Astrocyte of the spinal cord (primary cell): ENCODE measurements at regions not wholly inside any gene's neighbourhood (a gene's known extent, or its start where the extent isn't known, plus 50 kb on each side); places are given as distances from the start of the nearest gene placed in this dataset.
"Not testable (repeated sequence)": the region's sequence is repeated elsewhere in the genome, so short reads cannot be mapped to it uniquely, and the experiment has no call there.

Experiments
- DNase-seq: peaks from one replicate; pipeline ENCODE4 v3.0.0; 2011; ENCODE audit warnings: low read depth, low spot score
- H3K4me3 ChIP-seq: 2 replicates; pipeline ENCODE4 v1.5.1; 2011; ENCODE audit warnings: low read depth, mild to moderate bottlenecking, low read length, moderate library complexity
- CTCF ChIP-seq: IDR thresholded peaks from 2 replicates; pipeline ENCODE4 v1.5.1; 2012; ENCODE audit warnings: low read depth, mild to moderate bottlenecking, low read length, inconsistent platforms
- in situ Hi-C: cut with HindIII; loops from 2 replicates; pipeline ENCODE4 v1.10.0; 2017; ENCODE audit warnings: low sequenced_read_pairs

- DNase-seq = no peak
- in situ Hi-C loops = no loop called here
- no peak for TF ChIP-seq CTCF
- no peak overlapping the region for H3K4me3 ChIP-seq
Measured at GRCh38 chr4:16415751-16416150, 189.5 kb upstream of the TAPT1 start.

GRCh38 chr4:16413814-16414555 lies 187.7 kb upstream of the TAPT1 start:
- in situ Hi-C loops = no loop called here
- no peak for DNase-seq

GRCh38 chr4:16411501-16412085 lies 185.3 kb upstream of the TAPT1 start:
- no peak for DNase-seq
- H3K4me3 ChIP-seq = no peak overlapping the region
- in situ Hi-C loops = no loop called here
- no peak for TF ChIP-seq CTCF

More at GRCh38 chr4:16413814-16414555, 187.7 kb upstream of the TAPT1 start:
- H3K4me3 ChIP-seq = no peak overlapping the region
- no peak for TF ChIP-seq CTCF

GRCh38 chr4:16393216-16393615 lies 166.9 kb upstream of the TAPT1 start:
- H3K4me3 ChIP-seq, DNase-seq, in situ Hi-C loops: not testable (repeated sequence)

DNA sequence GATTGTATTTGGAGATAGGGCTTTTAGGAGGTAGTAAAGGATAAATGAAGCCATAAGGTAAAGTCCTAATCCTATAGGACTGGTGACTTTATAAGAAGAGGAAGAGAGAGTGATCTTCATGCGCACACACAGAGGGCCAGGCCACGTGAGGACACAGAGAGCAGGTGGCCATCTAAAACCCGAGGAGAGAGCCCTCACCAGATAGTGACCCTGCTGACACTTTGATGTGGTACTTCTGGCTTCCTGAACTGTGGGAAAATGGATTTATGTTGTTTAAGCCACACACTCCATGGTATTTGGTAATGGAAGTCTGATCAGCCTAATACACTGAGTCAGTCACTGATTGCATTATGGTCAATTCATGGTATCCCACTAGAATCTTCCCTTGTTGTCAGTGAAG lies 164.9 kb upstream of the TAPT1 start:
- no peak for DNase-seq
- no peak overlapping the region for H3K4me3 ChIP-seq
- TF ChIP-seq CTCF = no peak
- in situ Hi-C loops = no loop called here

DNA sequence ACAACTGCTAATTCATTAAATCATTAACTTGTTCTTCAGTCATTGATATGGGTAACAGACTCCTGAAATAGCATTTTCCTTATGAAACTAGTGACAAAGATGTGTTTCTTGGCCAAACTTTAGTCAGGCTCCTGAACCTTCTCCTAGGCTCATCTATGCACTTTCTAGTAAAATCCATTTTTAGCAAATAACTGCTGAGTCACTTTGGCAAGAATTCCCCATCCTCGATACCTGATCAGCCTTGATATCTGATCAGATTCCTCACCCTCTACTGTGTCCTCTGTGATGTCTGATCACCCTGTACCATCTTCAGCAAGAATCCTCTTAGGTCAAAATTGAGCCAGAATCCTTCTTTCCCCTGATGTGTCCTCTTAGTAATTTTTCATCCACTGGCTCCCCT lies 161.2 kb upstream of the TAPT1 start:
- TF ChIP-seq CTCF = no peak
- no peak for DNase-seq
- in situ Hi-C loops = no loop called here
- no peak overlapping the region for H3K4me3 ChIP-seq

DNA sequence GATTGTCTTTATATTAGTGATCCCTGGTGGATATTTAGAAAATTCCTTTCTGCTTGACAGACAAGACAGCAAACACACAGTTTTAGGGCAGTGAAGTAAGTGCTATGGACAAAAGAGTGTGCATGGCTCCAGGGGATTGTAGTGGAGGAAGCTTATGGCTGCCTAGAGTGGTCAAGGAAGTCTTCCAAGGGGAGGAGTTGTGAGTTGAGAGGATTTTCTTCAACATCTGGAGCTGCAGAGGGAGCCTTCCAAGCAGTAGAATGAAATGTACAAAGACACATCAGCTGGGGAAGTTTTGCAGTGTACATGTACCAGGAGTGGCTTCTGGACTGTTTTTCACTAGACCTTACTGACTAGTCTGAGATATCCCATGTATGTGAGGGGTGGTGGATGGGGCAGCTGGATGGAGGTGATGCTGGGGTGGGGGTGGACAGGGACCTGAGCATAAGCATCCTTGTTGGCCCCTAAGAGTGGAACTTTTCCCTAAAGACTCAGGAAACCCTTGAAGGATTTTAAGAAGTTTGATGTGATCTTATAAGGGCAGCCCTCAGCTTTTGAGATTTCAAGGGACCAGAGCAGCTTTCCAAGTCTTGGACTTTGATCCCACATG lies 160.5 kb upstream of the TAPT1 start:
- DNase-seq = no peak
- no peak for TF ChIP-seq CTCF
- H3K4me3 ChIP-seq = no peak overlapping the region
- in situ Hi-C loops = no loop called here
